ENCODE measurements at regions not wholly inside any gene's neighbourhood (a gene's known extent, or its start where the extent isn't known, plus 50 kb on each side); places are given as distances from the start of the nearest gene placed in this dataset.

DNA sequence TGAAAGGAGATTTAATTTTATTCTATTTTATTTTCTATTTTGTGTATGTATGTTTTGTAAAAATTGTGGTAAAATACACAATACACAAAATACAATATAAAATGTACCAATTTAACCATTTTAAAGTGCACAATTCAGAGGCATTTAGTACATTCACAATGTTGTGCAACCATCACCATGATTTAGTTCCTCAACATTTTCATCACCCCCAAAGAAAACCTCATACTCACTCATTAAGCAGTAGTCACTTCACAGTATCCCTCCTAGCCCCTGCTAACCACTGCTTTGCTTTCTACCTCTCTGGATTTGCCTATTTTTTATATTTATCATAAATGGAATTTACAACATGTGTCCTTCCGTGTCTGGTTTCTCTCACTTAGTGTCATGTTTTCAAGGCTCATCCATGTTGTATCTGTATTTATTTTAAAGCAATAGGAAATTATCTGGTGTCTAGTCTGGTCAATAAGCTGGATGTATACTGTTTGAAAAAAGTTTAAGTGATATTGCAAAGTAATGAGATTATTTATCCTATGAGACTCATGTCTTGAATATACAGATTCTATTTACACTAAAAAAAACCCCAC, 77.9 kb upstream of the GLS start:
- TF ChIP-seq SIN3A (IDR thresholded peaks at IDR 0.05; ENCODE audit: borderline replicate concordance, insufficient read depth, low read length) (no peak), TAF1 (IDR thresholded peaks at IDR 0.05; ENCODE audit: borderline replicate concordance, insufficient read depth, low read length) (no peak), POLR2AphosphoS5 (IDR thresholded peaks at IDR 0.05; ENCODE audit: low read depth, low read length) (no peak), FOXP2 (optimal IDR thresholded peaks at IDR 0.05; ENCODE audit: borderline replicate concordance, extremely low read depth, extremely low read length, insufficient read depth) (no peak), REST (IDR thresholded peaks at IDR 0.05; ENCODE audit: insufficient read depth in 1 of 2, low read depth in 2 of 2, low read length in 2 of 2) (no peak)

GRCh38 chr2:190804182-190804795, 76.3 kb upstream of the GLS start:
- no peak for TF ChIP-seq SIN3A (IDR thresholded peaks at IDR 0.05; ENCODE audit: borderline replicate concordance, insufficient read depth, low read length)
- TF ChIP-seq POLR2AphosphoS5 (IDR thresholded peaks at IDR 0.05; ENCODE audit: low read depth, low read length): no peak
- no peak for TF ChIP-seq REST (IDR thresholded peaks at IDR 0.05; ENCODE audit: insufficient read depth in 1 of 2, low read depth in 2 of 2, low read length in 2 of 2)
- no peak for TF ChIP-seq FOXP2 (optimal IDR thresholded peaks at IDR 0.05; ENCODE audit: borderline replicate concordance, extremely low read depth, extremely low read length, insufficient read depth)
- TF ChIP-seq TAF1 (IDR thresholded peaks at IDR 0.05; ENCODE audit: borderline replicate concordance, insufficient read depth, low read length): no peak

DNA sequence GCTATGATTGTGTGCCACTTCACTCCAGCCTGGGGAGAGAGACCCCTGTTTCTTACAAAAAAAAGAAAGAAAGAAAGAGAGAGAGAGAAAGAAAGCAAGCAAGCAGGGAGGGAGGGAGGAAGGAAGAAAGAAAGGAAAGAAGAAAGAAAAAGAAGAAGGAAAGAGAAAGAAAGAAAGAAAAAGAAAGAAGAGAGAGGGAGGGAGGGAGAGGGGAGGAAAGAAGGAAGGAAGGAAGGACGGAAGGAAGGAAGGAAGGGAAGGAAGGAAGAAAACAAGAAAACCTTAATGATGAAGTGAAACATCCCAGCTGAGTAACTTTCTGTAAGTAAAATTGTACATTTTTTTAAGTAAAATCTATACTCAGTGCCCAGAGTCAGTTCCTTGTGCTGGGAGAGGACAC, 75.5 kb upstream of the GLS start:
- TF ChIP-seq SIN3A (IDR thresholded peaks at IDR 0.05; ENCODE audit: borderline replicate concordance, insufficient read depth, low read length): no peak
- no peak for TF ChIP-seq TAF1 (IDR thresholded peaks at IDR 0.05; ENCODE audit: borderline replicate concordance, insufficient read depth, low read length)
- no peak for TF ChIP-seq REST (IDR thresholded peaks at IDR 0.05; ENCODE audit: insufficient read depth in 1 of 2, low read depth in 2 of 2, low read length in 2 of 2)
- TF ChIP-seq POLR2AphosphoS5 (IDR thresholded peaks at IDR 0.05; ENCODE audit: low read depth, low read length): no peak
- no peak for TF ChIP-seq FOXP2 (optimal IDR thresholded peaks at IDR 0.05; ENCODE audit: borderline replicate concordance, extremely low read depth, extremely low read length, insufficient read depth)

DNA sequence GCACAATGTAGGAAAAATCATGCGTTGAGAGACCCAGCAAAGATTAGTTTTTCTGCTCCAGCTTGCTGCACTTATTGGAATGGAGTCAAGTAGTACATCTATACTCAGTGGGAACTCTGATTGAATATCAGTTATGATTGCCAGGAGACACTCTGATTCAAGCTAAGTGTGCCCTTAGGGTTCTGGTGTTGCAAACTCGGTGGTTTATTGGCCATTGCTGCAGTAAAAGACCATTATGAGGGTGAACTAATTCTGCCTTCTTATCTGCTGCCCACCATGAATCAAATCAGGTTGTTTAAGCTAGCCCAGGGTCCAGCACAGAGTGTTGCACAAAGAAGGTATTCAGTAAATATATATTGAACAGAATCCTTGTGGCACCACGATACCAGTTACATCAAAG, 74.8 kb upstream of the GLS start:
- no peak for TF ChIP-seq SIN3A (IDR thresholded peaks at IDR 0.05; ENCODE audit: borderline replicate concordance, insufficient read depth, low read length)
- no peak for TF ChIP-seq REST (IDR thresholded peaks at IDR 0.05; ENCODE audit: insufficient read depth in 1 of 2, low read depth in 2 of 2, low read length in 2 of 2)
- TF ChIP-seq POLR2AphosphoS5 (IDR thresholded peaks at IDR 0.05; ENCODE audit: low read depth, low read length): no peak
- TF ChIP-seq TAF1 (IDR thresholded peaks at IDR 0.05; ENCODE audit: borderline replicate concordance, insufficient read depth, low read length): no peak
- TF ChIP-seq FOXP2 (optimal IDR thresholded peaks at IDR 0.05; ENCODE audit: borderline replicate concordance, extremely low read depth, extremely low read length, insufficient read depth): no peak

Data from PFSK-1 (cell line).